ENCODE measurements at regions not wholly inside any gene's neighbourhood (a gene's known extent, or its start where the extent isn't known, plus 50 kb on each side); places are given as distances from the start of the nearest gene placed in this dataset.

DNA sequence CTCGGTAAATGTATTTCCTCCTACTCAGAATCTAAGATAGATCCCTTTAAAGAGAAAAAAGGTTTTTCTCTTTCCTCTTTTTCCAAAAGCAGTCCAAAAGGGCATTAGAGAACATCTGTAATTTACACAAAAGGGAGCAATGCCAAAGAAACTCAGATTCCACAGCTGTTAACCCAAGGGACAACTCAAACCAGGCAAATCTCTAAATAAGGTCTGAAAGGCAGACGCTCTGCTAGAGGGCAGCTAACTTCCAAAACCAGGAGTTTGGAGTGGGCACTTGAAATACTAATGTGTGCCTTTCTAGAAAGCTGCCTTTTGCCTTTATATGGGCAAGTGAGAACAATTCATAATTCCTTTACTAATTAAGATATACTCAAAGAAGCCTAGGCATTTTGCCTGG lies 435.7 kb downstream of the ZFHX3 start:
- TF ChIP-seq SMARCE1 (IDR thresholded peaks at IDR 0.05) = no peak
- no peak for TF ChIP-seq POLR2A (conservative IDR thresholded peaks at IDR 0.05)

Measured in K562 (cell line).